ENCODE measurements at regions not wholly inside any gene's neighbourhood (a gene's known extent, or its start where the extent isn't known, plus 50 kb on each side); places are given as distances from the start of the nearest gene placed in this dataset.
"Not testable (repeated sequence)": the region's sequence is repeated elsewhere in the genome, so short reads cannot be mapped to it uniquely, and the experiment has no call there.

GRCh38 chr7:45294559-45294958 is 137.0 kb downstream of the RAMP3 start:
- no peak for TF ChIP-seq CTCF (IDR thresholded peaks at IDR 0.05; ENCODE audit: poor library complexity, severe bottlenecking)
- H3K4me1 ChIP-seq (ENCODE audit: insufficient read depth, poor library complexity, severe bottlenecking): no peaks in the 10 kb centered on the region
- H3K9me3 ChIP-seq (ENCODE audit: severe bottlenecking): no peaks in the 10 kb centered on the region
- no peak for DNase-seq (ENCODE audit: low spot score)
- peaks cover 2% of the 10 kb centered on the region for H3K27me3 ChIP-seq (ENCODE audit: insufficient read depth, poor library complexity, severe bottlenecking)
- H3K36me3 ChIP-seq (ENCODE audit: low read depth): no peaks in the 10 kb centered on the region
- H3K27ac ChIP-seq (ENCODE audit: poor library complexity, severe bottlenecking): no peak overlapping the region
- no peak overlapping the region for H3K4me3 ChIP-seq (ENCODE audit: severe bottlenecking)
- ATAC-seq (ENCODE audit: low read depth): no peak

DNA sequence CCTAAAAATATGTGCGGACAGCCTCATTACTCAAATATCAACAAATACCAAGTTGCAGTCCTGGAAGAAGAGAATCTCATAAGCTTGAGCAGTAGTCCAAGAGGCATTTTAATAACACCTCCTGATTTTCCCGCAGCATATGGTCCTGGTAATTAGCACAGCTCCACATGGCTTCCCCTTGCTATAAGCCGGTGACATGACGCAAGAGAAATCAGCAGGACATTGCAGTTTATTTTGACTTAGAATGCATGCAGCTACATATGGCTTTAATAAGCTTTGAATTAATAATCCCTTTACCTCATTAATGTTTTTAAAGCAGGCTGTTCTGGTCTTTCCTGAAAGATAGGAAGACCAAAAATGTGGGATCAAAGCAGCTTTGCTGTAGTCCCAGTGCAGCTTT is 137.6 kb downstream of the RAMP3 start:
- Histone ChIP-seq H3K4me3 (ENCODE audit: severe bottlenecking) (no peak overlapping the region), H3K4me1 (ENCODE audit: insufficient read depth, poor library complexity, severe bottlenecking) (no peaks in the 10 kb centered on the region), H3K9me3 (ENCODE audit: severe bottlenecking) (no peaks in the 10 kb centered on the region), H3K36me3 (ENCODE audit: low read depth) (no peaks in the 10 kb centered on the region), H3K27me3 (ENCODE audit: insufficient read depth, poor library complexity, severe bottlenecking) (peaks cover 9% of the 10 kb centered on the region), H3K27ac (ENCODE audit: poor library complexity, severe bottlenecking) (no peak overlapping the region)
- ATAC-seq (ENCODE audit: low read depth) (no peak), DNase-seq (ENCODE audit: low spot score) (no peak)
- TF ChIP-seq CTCF (IDR thresholded peaks at IDR 0.05; ENCODE audit: poor library complexity, severe bottlenecking): no peak

DNA sequence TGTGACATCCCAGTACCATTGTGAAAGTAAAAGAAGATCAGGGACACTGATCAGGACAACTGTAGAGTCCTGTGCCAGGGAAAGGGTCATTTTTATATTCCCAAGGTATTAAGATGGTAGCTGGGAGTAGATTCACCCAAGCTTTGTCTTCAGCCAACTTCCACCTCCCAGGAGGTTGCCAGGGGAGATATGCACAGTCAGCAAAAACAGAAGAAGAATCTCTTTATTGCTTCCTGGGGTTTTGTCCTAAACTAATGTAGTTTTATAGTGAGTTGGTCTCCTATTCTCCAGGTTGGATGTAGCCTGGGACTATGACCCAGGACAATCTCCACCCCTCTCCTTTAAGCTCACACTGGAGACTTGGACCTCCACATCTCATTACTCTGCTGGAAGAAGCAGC is 139.2 kb downstream of the RAMP3 start:
- Histone ChIP-seq H3K4me3 (ENCODE audit: severe bottlenecking) (no peak overlapping the region), H3K27me3 (ENCODE audit: insufficient read depth, poor library complexity, severe bottlenecking) (peaks cover 16% of the 10 kb centered on the region), H3K9me3 (ENCODE audit: severe bottlenecking) (no peaks in the 10 kb centered on the region), H3K27ac (ENCODE audit: poor library complexity, severe bottlenecking) (no peak overlapping the region), H3K36me3 (ENCODE audit: low read depth) (no peaks in the 10 kb centered on the region), H3K4me1 (ENCODE audit: insufficient read depth, poor library complexity, severe bottlenecking) (no peaks in the 10 kb centered on the region)
- TF ChIP-seq CTCF (IDR thresholded peaks at IDR 0.05; ENCODE audit: poor library complexity, severe bottlenecking): no peak
- no peak for DNase-seq (ENCODE audit: low spot score)
- ATAC-seq (ENCODE audit: low read depth): no peak

DNA sequence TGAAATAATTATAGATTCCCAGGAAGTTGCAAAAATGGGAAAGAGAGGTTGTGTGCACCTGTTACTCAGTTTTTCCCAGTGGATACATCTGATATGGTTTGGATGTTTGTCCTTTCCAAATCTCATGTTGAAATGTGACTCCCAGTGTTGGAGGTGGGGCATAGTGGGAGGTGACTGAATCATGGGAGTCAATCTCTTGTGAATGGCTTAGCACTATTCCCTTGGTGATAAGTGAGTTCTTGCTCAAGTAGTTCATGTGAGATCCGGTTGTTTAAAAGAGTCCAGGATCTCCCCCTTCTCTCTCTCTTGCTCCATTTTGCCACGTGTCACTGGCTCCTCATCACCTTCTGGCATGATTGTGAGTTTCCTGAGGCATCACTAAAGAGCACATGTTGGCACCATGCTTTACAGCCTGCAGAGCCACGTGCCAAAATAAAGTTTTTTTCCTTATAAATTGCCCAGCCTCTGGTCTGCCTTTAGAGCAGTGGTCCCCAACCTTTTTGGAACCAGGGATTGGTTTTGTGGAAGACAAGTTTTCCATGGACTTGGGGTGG is 149.2 kb downstream of the RAMP3 start:
- no peak for TF ChIP-seq CTCF (IDR thresholded peaks at IDR 0.05; ENCODE audit: poor library complexity, severe bottlenecking)
- Histone ChIP-seq H3K4me3 (ENCODE audit: severe bottlenecking) (no peak overlapping the region), H3K27me3 (ENCODE audit: insufficient read depth, poor library complexity, severe bottlenecking) (peaks cover 29% of the 10 kb centered on the region), H3K36me3 (ENCODE audit: low read depth) (no peaks in the 10 kb centered on the region), H3K4me1 (ENCODE audit: insufficient read depth, poor library complexity, severe bottlenecking) (no peaks in the 10 kb centered on the region), H3K9me3 (ENCODE audit: severe bottlenecking) (no peaks in the 10 kb centered on the region), H3K27ac (ENCODE audit: poor library complexity, severe bottlenecking) (no peak overlapping the region)
- DNase-seq (ENCODE audit: low spot score): no peak
- no peak for ATAC-seq (ENCODE audit: low read depth)

GRCh38 chr7:45311597-45311996 is 154.0 kb downstream of the RAMP3 start:
- TF ChIP-seq CTCF (IDR thresholded peaks at IDR 0.05; ENCODE audit: poor library complexity, severe bottlenecking): no peak
- ATAC-seq (ENCODE audit: low read depth): no peak
- Histone ChIP-seq H3K27me3 (ENCODE audit: insufficient read depth, poor library complexity, severe bottlenecking) (no peaks in the 10 kb centered on the region), H3K9me3 (ENCODE audit: severe bottlenecking) (peaks cover 6% of the 10 kb centered on the region), H3K4me1 (ENCODE audit: insufficient read depth, poor library complexity, severe bottlenecking) (no peaks in the 10 kb centered on the region), H3K36me3 (ENCODE audit: low read depth) (no peaks in the 10 kb centered on the region), H3K27ac (ENCODE audit: poor library complexity, severe bottlenecking) (no peak overlapping the region), H3K4me3 (ENCODE audit: severe bottlenecking) (no peak overlapping the region)
- DNase-seq (ENCODE audit: low spot score): no peak

DNA sequence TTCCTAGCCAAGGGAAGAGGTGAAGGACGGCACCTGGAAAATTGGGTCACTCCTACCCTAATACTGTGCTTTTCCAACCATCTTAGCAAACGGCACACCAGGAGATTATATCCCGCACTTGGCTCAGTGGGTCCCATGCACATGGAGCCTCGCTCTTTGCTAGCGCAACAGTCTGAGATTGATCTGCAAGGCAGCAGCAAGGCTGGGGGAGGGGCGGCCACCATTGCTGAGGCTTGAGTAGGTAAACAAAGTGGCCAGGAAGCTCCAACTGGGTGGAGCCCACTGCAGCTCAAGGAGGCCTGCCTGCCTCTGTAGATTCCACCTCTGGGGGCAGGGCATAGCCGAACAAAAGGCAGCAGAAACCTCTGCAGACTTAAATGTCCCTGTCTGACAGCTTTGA is 157.9 kb downstream of the RAMP3 start:
- H3K4me3 ChIP-seq (ENCODE audit: severe bottlenecking); DNase-seq (ENCODE audit: low spot score); ATAC-seq (ENCODE audit: low read depth); H3K27me3 ChIP-seq (ENCODE audit: insufficient read depth, poor library complexity, severe bottlenecking); H3K9me3 ChIP-seq (ENCODE audit: severe bottlenecking); H3K36me3 ChIP-seq (ENCODE audit: low read depth); H3K4me1 ChIP-seq (ENCODE audit: insufficient read depth, poor library complexity, severe bottlenecking); H3K27ac ChIP-seq (ENCODE audit: poor library complexity, severe bottlenecking): not testable (repeated sequence)

Measured in RWPE2 (cell line).